ENCODE measurements at regions not wholly inside any gene's neighbourhood (a gene's known extent, or its start where the extent isn't known, plus 50 kb on each side); places are given as distances from the start of the nearest gene placed in this dataset.
A peak's percentile ranks its signal among the peaks of the same experiment; 100 is the strongest.

- Histone ChIP-seq H3K4me3 (ENCODE audit: insufficient read depth, low read depth, low read length) (no peak overlapping the region), H2AK9ac (replicated peaks; ENCODE audit: low read depth, low read length, poor library complexity) (no peak overlapping the region), H3K27me3 (ENCODE audit: control insufficient read depth, insufficient read depth, low read length) (no peaks in the 10 kb centered on the region), H4K5ac (ENCODE audit: low read depth, low read length) (no peak overlapping the region), H3K27ac (ENCODE audit: insufficient read depth, low read length) (no peak overlapping the region), H2AK5ac (ENCODE audit: low read depth, low read length) (no peak overlapping the region), H3K9me3 (ENCODE audit: control insufficient read depth, insufficient read depth, low read length) (no peaks in the 10 kb centered on the region), H4K8ac (ENCODE audit: low read depth in 2 of 2, low read length in 2 of 2) (no peak overlapping the region), H3K4me1 (ENCODE audit: control insufficient read depth, insufficient read depth, low read length) (peaks cover 7% of the 10 kb centered on the region), H3K56ac (ENCODE audit: extremely low read depth, insufficient read depth, low read length) (no peak overlapping the region), H3K79me1 (ENCODE audit: low read depth in 1 of 2, low read length in 2 of 2) (no peaks in the 10 kb centered on the region), H4K20me1 (ENCODE audit: insufficient read depth, low read length) (no peaks in the 10 kb centered on the region), H3K9me1 (ENCODE audit: insufficient read depth, low read length) (peaks cover 4% of the 10 kb centered on the region), H2BK120ac (ENCODE audit: low read depth, low read length) (no peak overlapping the region), H4K91ac (ENCODE audit: insufficient read depth, low read depth, low read length) (no peak overlapping the region), H2BK5ac (ENCODE audit: low read depth, low read length, poor library complexity, severe bottlenecking) (no peak overlapping the region), H3K4me2 (ENCODE audit: low read depth, low read length) (no peak overlapping the region), H3K4ac (ENCODE audit: low read depth, low read length) (no peak overlapping the region), H3K9ac (ENCODE audit: low read depth, low read length) (no peak overlapping the region), H3K18ac (ENCODE audit: low read depth, low read length) (no peak overlapping the region), H3K14ac (replicated peaks; ENCODE audit: low read depth, low read length) (no peak overlapping the region), H2BK20ac (ENCODE audit: low read depth, low read length) (no peak overlapping the region), H2BK15ac (ENCODE audit: low read depth, low read length) (peak overlapping the region; percentile 7; the same call in 1 of the 3 replicates), H3K23ac (ENCODE audit: low read depth, low read length) (no peak overlapping the region), H3K36me3 (ENCODE audit: control insufficient read depth, insufficient read depth, low read length) (no peaks in the 10 kb centered on the region), H2AFZ (replicated peaks; ENCODE audit: low read length, poor library complexity) (no peak overlapping the region)
- CTCF ChIA-PET: interaction anchor here (1.1 kb wide), 1 partner anchor 73 kb away, joined by 3 read pairs; no protein-coding TSS in a partner anchor
- intact Hi-C loops (cut with micrococcal nuclease): no loop called here
- DNase-seq: no peak
- POLR2A ChIA-PET (ENCODE audit: unreplicated experiment): no interaction called here
- dilution Hi-C loops (cut with HindIII; ENCODE audit: low sequenced_read_pairs, unreplicated experiment): no loop called here
- ATAC-seq (ENCODE audit: low read depth): no peak
- no TSS peak for BruUV-seq (replicated peaks)
- TF ChIP-seq RFX5 (IDR thresholded peaks at IDR 0.05; ENCODE audit: low read depth, low read length) (no peak), BHLHE40 (IDR thresholded peaks at IDR 0.05; ENCODE audit: low read depth, low read length) (no peak), NFE2L2 (IDR thresholded peaks at IDR 0.05; ENCODE audit: low read depth, low read length) (no peak)
- in situ Hi-C loops (cut with MboI; ENCODE audit: low sequenced_read_pairs): no loop called here
- WGBS, 2 experiments (ENCODE audit: extremely low coverage in 2 of 2, insufficient read length in 1 of 2): no CpG with 5 or more reads among the region's 3 CpGs
Measured at GRCh38 chr11:27208846-27209245, 154.2 kb downstream of the CCDC34 start.
